GM12865 (cell line): ENCODE measurements at regions not wholly inside any gene's neighbourhood (a gene's known extent, or its start where the extent isn't known, plus 50 kb on each side); places are given as distances from the start of the nearest gene placed in this dataset.

Source experiments
- DNase-seq: peaks from one replicate; pipeline ENCODE4 v3.0.0; 2010; ENCODE audit warnings: low read depth
- H3K4me3 ChIP-seq: 2 replicates; pipeline ENCODE4 v1.5.1; 2011; ENCODE audit warnings: mild to moderate bottlenecking, low read depth, low read length, control low read depth
- CTCF ChIP-seq: IDR thresholded peaks from 2 replicates; pipeline ENCODE4 v1.5.1; 2011; ENCODE audit warnings: low read length, control low read depth, low read depth, inconsistent platforms; ENCODE audit not compliant: insufficient read depth; ENCODE audit errors: missing control alignments

GRCh38 chr12:97222391-97222790 is 240.2 kb upstream of the RMST start:
- TF ChIP-seq CTCF: no peak
- no peak overlapping the region for H3K4me3 ChIP-seq
- no peak for DNase-seq

GRCh38 chr12:97223419-97223818 is 239.2 kb upstream of the RMST start:
- H3K4me3 ChIP-seq: no peak overlapping the region
- no peak for TF ChIP-seq CTCF
- peak; percentile 18 for DNase-seq

- no peak for DNase-seq
- H3K4me3 ChIP-seq: no peak overlapping the region
- TF ChIP-seq CTCF: no peak
Measured at GRCh38 chr12:97229004-97229403, 233.6 kb upstream of the RMST start.

GRCh38 chr12:97235102-97235501 is 227.5 kb upstream of the RMST start:
- DNase-seq: no peak
- no peak for TF ChIP-seq CTCF
- no peak overlapping the region for H3K4me3 ChIP-seq

GRCh38 chr12:97246368-97246767 is 216.2 kb upstream of the RMST start:
- no peak for DNase-seq
- no peak for TF ChIP-seq CTCF
- H3K4me3 ChIP-seq: no peak overlapping the region

- no peak for DNase-seq
- no peak overlapping the region for H3K4me3 ChIP-seq
- TF ChIP-seq CTCF: no peak
Measured at GRCh38 chr12:97250483-97250882, 212.1 kb upstream of the RMST start.

- no peak for DNase-seq
- no peak overlapping the region for H3K4me3 ChIP-seq
- no peak for TF ChIP-seq CTCF
Measured at GRCh38 chr12:97257726-97258125, 204.9 kb upstream of the RMST start.
